ENCODE measurements at regions not wholly inside any gene's neighbourhood (a gene's known extent, or its start where the extent isn't known, plus 50 kb on each side); places are given as distances from the start of the nearest gene placed in this dataset.

DNA sequence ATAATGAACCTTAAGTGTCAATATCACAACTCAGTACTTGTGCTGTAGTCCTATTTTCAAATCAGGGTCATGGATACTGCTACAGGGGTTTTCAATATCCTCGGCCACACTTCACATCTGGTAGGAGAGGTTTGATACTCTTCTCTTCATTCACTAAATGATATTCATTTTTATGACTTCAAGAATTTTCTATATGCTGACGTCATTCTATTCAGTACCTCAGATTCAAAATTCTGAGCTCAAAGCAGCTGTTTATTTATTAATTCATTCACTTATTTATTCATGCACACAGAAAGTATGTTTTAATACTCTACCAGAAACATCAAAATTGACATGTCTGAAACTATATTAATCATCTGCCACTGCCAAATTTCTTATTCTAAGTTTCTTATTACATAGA, 866.9 kb upstream of the LRRTM1 start:
- Histone ChIP-seq H3K9me3 (no peaks in the 10 kb centered on the region), H3K4me1 (no peaks in the 10 kb centered on the region), H3K27ac (no peak overlapping the region), H3K4me3 (no peak overlapping the region), H3K36me3 (no peaks in the 10 kb centered on the region), H3K27me3 (no peaks in the 10 kb centered on the region)
- intact Hi-C loops (cut with DNase I; ENCODE audit: low total_unique reads), result no loop called here
- no peak for DNase-seq (ENCODE audit: low spot score in 2 of 2)
- TF ChIP-seq, protein P1, sequence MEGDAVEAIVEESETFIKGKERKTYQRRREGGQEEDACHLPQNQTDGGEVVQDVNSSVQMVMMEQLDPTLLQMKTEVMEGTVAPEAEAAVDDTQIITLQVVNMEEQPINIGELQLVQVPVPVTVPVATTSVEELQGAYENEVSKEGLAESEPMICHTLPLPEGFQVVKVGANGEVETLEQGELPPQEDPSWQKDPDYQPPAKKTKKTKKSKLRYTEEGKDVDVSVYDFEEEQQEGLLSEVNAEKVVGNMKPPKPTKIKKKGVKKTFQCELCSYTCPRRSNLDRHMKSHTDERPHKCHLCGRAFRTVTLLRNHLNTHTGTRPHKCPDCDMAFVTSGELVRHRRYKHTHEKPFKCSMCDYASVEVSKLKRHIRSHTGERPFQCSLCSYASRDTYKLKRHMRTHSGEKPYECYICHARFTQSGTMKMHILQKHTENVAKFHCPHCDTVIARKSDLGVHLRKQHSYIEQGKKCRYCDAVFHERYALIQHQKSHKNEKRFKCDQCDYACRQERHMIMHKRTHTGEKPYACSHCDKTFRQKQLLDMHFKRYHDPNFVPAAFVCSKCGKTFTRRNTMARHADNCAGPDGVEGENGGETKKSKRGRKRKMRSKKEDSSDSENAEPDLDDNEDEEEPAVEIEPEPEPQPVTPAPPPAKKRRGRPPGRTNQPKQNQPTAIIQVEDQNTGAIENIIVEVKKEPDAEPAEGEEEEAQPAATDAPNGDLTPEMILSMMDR (IDR thresholded peaks at IDR 0.05), result no peak
- no peak for TF ChIP-seq POLR2A (IDR thresholded peaks at IDR 0.05)
- no peak for TF ChIP-seq POLR2AphosphoS5 (IDR thresholded peaks at IDR 0.05)

DNA sequence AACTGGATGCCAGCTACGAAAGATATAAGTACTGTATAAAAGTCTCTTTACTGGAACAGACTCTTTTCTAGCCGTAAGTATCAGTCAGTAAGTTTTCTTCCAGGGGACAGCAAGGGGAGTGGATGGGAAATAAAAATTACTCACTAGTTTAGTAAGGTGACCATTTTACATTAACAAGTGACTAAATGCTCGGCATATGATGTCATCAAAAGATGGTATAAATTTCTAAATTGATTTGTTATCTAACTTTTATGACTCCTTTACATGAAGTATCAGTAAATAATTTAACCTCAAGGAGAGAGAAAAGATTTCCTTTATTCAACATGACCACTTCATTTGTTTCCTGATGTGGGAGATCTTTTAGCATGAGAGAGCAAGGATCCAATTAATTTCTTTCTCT, 859.0 kb upstream of the LRRTM1 start:
- no peak overlapping the region for H3K27ac ChIP-seq
- TF ChIP-seq POLR2A (IDR thresholded peaks at IDR 0.05) (no peak), POLR2AphosphoS5 (IDR thresholded peaks at IDR 0.05) (no peak)
- TF ChIP-seq, protein P1 (IDR thresholded peaks at IDR 0.05), result no peak
- no peaks in the 10 kb centered on the region for H3K9me3 ChIP-seq
- no peaks in the 10 kb centered on the region for H3K27me3 ChIP-seq
- H3K4me3 ChIP-seq, result no peak overlapping the region
- no peak for DNase-seq (ENCODE audit: low spot score in 2 of 2)
- H3K4me1 ChIP-seq, result no peaks in the 10 kb centered on the region
- intact Hi-C loops (cut with DNase I; ENCODE audit: low total_unique reads), result no loop called here
- H3K36me3 ChIP-seq, result no peaks in the 10 kb centered on the region

DNA sequence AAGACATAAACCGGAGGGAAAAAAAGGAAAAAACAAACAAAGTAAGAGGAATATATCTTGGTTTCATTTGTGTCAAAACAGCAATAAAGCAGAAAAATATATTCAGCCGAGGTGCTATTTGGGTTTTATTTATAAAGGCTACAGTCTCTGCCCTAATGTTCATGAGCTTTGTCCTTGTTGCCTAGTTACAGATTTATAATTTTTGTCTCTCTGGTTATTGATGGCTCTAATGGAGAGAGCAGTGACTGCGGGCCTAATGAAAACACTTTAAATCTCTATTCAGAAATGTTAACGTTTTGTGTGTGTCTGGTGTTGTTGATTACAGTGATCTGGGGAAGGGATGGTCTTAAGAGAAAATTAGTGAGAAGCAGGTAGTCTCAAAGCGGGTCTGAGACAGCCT, 854.0 kb upstream of the LRRTM1 start:
- no peak for DNase-seq (ENCODE audit: low spot score in 2 of 2)
- TF ChIP-seq POLR2A (IDR thresholded peaks at IDR 0.05), result no peak
- TF ChIP-seq, protein P1 (IDR thresholded peaks at IDR 0.05), result no peak
- no peak for TF ChIP-seq POLR2AphosphoS5 (IDR thresholded peaks at IDR 0.05)
- Histone ChIP-seq H3K4me3 (no peak overlapping the region), H3K27me3 (no peaks in the 10 kb centered on the region), H3K9me3 (no peaks in the 10 kb centered on the region), H3K27ac (no peak overlapping the region), H3K36me3 (no peaks in the 10 kb centered on the region), H3K4me1 (no peaks in the 10 kb centered on the region)
- intact Hi-C loops (cut with DNase I; ENCODE audit: low total_unique reads), result no loop called here

DNA sequence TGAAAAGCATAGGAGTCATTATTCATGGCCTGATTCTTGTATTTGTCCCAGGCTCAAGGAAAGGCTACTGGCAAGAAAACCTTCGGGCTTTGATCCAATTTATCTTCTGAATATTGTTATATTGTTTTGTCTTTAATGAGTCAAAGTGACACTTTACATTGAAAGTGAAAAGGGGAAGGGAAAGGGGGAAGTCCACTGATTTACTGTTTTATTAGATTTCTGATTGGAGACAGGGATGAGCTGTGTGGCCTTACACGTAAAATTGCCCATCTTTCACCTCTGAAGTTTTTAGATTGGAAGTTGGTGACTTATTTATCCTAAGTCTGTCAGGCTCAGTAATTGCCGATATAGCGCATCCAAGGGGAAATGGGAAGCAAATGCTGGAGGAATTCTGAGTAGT, 843.8 kb upstream of the LRRTM1 start:
- H3K4me3 ChIP-seq, result no peak overlapping the region
- intact Hi-C loops (cut with DNase I; ENCODE audit: low total_unique reads), result loop anchor here (10.0 kb wide), 1 partner anchor 176 kb away; no protein-coding TSS in a partner anchor
- no peaks in the 10 kb centered on the region for H3K27me3 ChIP-seq
- peaks cover 0 to 6% of the 10 kb centered on the region in 2 donors for H3K9me3 ChIP-seq
- no peaks in the 10 kb centered on the region for H3K36me3 ChIP-seq
- TF ChIP-seq POLR2AphosphoS5 (IDR thresholded peaks at IDR 0.05), result no peak
- TF ChIP-seq, protein P1 (IDR thresholded peaks at IDR 0.05), result no peak
- no peak for TF ChIP-seq POLR2A (IDR thresholded peaks at IDR 0.05)
- no peaks in the 10 kb centered on the region for H3K4me1 ChIP-seq
- no peak for DNase-seq (ENCODE audit: low spot score in 2 of 2)
- H3K27ac ChIP-seq, result no peak overlapping the region

DNA sequence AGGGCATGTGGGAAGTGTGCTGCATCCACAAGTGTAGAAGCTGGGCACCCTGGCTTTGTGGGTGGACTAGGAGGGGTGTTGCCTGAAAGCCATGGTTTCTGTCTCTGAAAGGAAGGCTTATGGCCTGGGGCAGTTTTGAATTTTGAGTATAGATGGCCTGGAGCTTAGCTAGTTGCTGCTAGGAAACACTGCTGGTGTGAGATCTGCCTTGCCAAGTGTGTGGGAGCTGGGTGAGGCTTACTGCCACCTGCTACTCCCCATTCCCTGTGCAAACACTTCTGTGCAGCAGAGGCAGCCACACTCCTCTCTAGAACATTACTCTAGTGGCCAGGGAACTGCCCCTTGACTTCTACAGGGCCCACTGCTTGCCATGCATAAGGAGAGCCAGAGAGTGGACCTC, 831.7 kb upstream of the LRRTM1 start:
- DNase-seq (ENCODE audit: low spot score in 2 of 2), result no peak
- TF ChIP-seq, protein P1 (IDR thresholded peaks at IDR 0.05), result no peak
- TF ChIP-seq POLR2AphosphoS5 (IDR thresholded peaks at IDR 0.05), result no peak
- no peak for TF ChIP-seq POLR2A (IDR thresholded peaks at IDR 0.05)
- intact Hi-C loops (cut with DNase I; ENCODE audit: low total_unique reads), result no loop called here
- Histone ChIP-seq H3K4me1 (no peaks in the 10 kb centered on the region), H3K36me3 (no peaks in the 10 kb centered on the region), H3K9me3 (peaks cover 10 to 18% of the 10 kb centered on the region in 2 donors), H3K4me3 (no peak overlapping the region), H3K27me3 (no peaks in the 10 kb centered on the region), H3K27ac (no peak overlapping the region)

Data from breast epithelium (tissue), 4 donors.